ENCODE measurements at regions not wholly inside any gene's neighbourhood (a gene's known extent, or its start where the extent isn't known, plus 50 kb on each side); places are given as distances from the start of the nearest gene placed in this dataset.

DNA sequence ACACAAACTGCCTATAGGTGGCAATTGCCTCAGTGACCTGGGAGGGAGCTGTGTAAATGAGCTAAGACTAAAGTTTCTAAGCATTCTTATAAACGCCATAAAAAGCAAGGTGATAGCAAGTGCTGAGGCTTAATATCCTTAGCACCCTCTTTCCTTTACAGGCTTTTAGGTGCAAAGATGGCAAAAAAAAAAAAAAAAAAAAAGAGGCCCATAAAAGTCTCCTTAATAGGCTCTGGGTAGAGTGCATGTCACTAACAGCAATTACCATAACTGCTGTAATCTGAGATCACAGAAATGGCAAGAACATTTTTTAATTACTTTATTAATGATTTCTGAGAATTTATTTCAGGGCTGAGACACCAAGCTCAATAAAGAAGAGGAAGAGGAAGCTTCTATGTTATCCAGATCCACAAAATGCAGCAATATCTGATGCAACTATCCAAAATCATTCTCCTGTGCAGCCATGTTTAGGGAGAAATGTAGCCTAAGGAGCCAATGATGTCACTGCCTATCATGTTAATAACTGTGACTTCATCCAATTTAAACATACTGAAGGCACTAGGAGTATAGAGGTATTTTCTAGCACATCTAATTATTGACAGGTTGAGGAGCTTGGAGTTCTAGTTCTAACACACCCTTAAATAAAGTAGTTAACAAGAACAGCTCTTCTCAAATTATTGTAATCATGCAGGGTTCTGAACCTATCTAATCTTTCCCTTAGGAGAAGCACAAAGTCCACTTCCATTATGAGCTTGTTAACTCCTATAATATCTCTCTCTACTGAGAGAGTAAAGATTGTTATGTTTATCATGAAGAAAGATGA lies 804.3 kb upstream of the ACVR2A start:
- TF ChIP-seq, protein P1, sequence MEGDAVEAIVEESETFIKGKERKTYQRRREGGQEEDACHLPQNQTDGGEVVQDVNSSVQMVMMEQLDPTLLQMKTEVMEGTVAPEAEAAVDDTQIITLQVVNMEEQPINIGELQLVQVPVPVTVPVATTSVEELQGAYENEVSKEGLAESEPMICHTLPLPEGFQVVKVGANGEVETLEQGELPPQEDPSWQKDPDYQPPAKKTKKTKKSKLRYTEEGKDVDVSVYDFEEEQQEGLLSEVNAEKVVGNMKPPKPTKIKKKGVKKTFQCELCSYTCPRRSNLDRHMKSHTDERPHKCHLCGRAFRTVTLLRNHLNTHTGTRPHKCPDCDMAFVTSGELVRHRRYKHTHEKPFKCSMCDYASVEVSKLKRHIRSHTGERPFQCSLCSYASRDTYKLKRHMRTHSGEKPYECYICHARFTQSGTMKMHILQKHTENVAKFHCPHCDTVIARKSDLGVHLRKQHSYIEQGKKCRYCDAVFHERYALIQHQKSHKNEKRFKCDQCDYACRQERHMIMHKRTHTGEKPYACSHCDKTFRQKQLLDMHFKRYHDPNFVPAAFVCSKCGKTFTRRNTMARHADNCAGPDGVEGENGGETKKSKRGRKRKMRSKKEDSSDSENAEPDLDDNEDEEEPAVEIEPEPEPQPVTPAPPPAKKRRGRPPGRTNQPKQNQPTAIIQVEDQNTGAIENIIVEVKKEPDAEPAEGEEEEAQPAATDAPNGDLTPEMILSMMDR (IDR thresholded peaks at IDR 0.05) = no peak
- no peak for TF ChIP-seq POLR2A (IDR thresholded peaks at IDR 0.05)

Measured in uterus (tissue), 2 donors.